HG02938 (cell line): ENCODE measurements at regions not wholly inside any gene's neighbourhood (a gene's known extent, or its start where the extent isn't known, plus 50 kb on each side); places are given as distances from the start of the nearest gene placed in this dataset.

Source experiments
- ATAC-seq: cut with Tn5 transposase; IDR thresholded peaks from one replicate; pipeline ENCODE4 v1.9.1; 2021; ENCODE audit warnings: mild to moderate bottlenecking, moderate library complexity; ENCODE audit not compliant: unreplicated experiment

- ATAC-seq, result no peak
Observed at GRCh38 chr2:145303536-145303935, 783.6 kb upstream of the ZEB2 start.

- ATAC-seq, result no peak
Observed at GRCh38 chr2:145302886-145303285, 783.0 kb upstream of the ZEB2 start.

- ATAC-seq, result no peak
Observed at GRCh38 chr2:145302451-145302850, 782.5 kb upstream of the ZEB2 start.

- ATAC-seq, result no peak
Observed at GRCh38 chr2:145299368-145299767, 779.4 kb upstream of the ZEB2 start.

GRCh38 chr2:145292166-145292565 lies 772.2 kb upstream of the ZEB2 start:
- no peak for ATAC-seq

- ATAC-seq, result no peak
Observed at GRCh38 chr2:145290986-145291385, 771.1 kb upstream of the ZEB2 start.

GRCh38 chr2:145289946-145290345 lies 770.0 kb upstream of the ZEB2 start:
- no peak for ATAC-seq

- no peak for ATAC-seq
Observed at GRCh38 chr2:145288650-145289496, 769.0 kb upstream of the ZEB2 start.

GRCh38 chr2:145287736-145288135 lies 767.8 kb upstream of the ZEB2 start:
- ATAC-seq, result no peak

- ATAC-seq, result no peak
Observed at GRCh38 chr2:145286716-145287275, 766.9 kb upstream of the ZEB2 start.

- ATAC-seq, result no peak
Observed at GRCh38 chr2:145284551-145284950, 764.6 kb upstream of the ZEB2 start.

- ATAC-seq, result no peak
Observed at GRCh38 chr2:145283131-145283530, 763.2 kb upstream of the ZEB2 start.

- ATAC-seq, result no peak
Observed at GRCh38 chr2:145277922-145278321, 758.0 kb upstream of the ZEB2 start.

- ATAC-seq, result no peak
Observed at GRCh38 chr2:145273840-145274239, 753.9 kb upstream of the ZEB2 start.

- ATAC-seq, result no peak
Observed at GRCh38 chr2:145268931-145269330, 749.0 kb upstream of the ZEB2 start.

- no peak for ATAC-seq
Observed at GRCh38 chr2:145267451-145267850, 747.5 kb upstream of the ZEB2 start.

GRCh38 chr2:145265244-145265643 lies 745.3 kb upstream of the ZEB2 start:
- no peak for ATAC-seq

- ATAC-seq, result no peak
Observed at GRCh38 chr2:145260674-145261073, 740.8 kb upstream of the ZEB2 start.

- no peak for ATAC-seq
Observed at GRCh38 chr2:145260081-145260480, 740.2 kb upstream of the ZEB2 start.

- ATAC-seq, result no peak
Observed at GRCh38 chr2:145258903-145259579, 739.1 kb upstream of the ZEB2 start.

- ATAC-seq, result no peak
Observed at GRCh38 chr2:145257931-145258330, 738.0 kb upstream of the ZEB2 start.

GRCh38 chr2:145256551-145256950 lies 736.6 kb upstream of the ZEB2 start:
- ATAC-seq, result no peak
